Naive thymus-derived CD8-positive, alpha-beta T cell (primary cell): ENCODE measurements at regions not wholly inside any gene's neighbourhood (a gene's known extent, or its start where the extent isn't known, plus 50 kb on each side); places are given as distances from the start of the nearest gene placed in this dataset.

ENCODE experiments used
- ATAC-seq, 2 donors: fragments of 150-1000 bp; cut with Tn5 transposase in 1 of 2; sonication (Bioruptor Pico), chemical (Tn5 transposase) in 1 of 2; 1 replicate in 1 of 2; 2 replicates in 1 of 2; pipeline ENCODE4 v1.10.0; 2021; ENCODE audit warnings: mild to moderate bottlenecking in 2 of 2, moderate library complexity in 2 of 2
- POLR2A ChIA-PET: fragments of 350-600 bp; sonication (Branson Sonifier 250); formaldehyde crosslinking; loops from one replicate; lab custom pipeline; 2021; ENCODE audit warnings: antibody characterized with exemption; lab: Charles Lee
- DNase-seq, 10 donors: peaks; one replicate each; pipeline versions ENCODE4 v3.0.0 to v3.0.0-alpha.2; 2020 to 2022
- H3K27ac Mint-ChIP-seq, 10 donors: one replicate each; pipeline ENCODE4 v1.8.0; 2020 to 2022; ENCODE audit warnings: mild to moderate bottlenecking in 10 of 10, mixed read lengths in 10 of 10, moderate library complexity in 4 of 10, inconsistent platforms in 1 of 10
- H3K27me3 Mint-ChIP-seq, 5 donors: one replicate each; pipeline ENCODE4 v1.8.0; 2021 to 2022; ENCODE audit warnings: mixed read lengths in 5 of 5
- H3K36me3 Mint-ChIP-seq, 3 donors: one replicate each; pipeline ENCODE4 v1.8.0; 2020 to 2022; ENCODE audit warnings: mixed read lengths in 3 of 3, mild to moderate bottlenecking in 2 of 3, inconsistent platforms in 1 of 3
- H3K4me1 Mint-ChIP-seq, 4 donors: one replicate each; pipeline ENCODE4 v1.8.0; 2021 to 2022; ENCODE audit warnings: mixed read lengths in 4 of 4
- H3K4me3 Mint-ChIP-seq, 10 donors: one replicate each; pipeline ENCODE4 v1.8.0; 2020 to 2022; ENCODE audit warnings: mild to moderate bottlenecking in 10 of 10, mixed read lengths in 10 of 10, moderate library complexity in 6 of 10, inconsistent platforms in 1 of 10
- H3K9me3 Mint-ChIP-seq, 9 donors: one replicate each; pipeline ENCODE4 v1.8.0; 2020 to 2022; ENCODE audit warnings: mixed read lengths in 9 of 9, mild to moderate bottlenecking in 3 of 9, inconsistent platforms in 1 of 9, moderate library complexity in 1 of 9

GRCh38 chr5:159448841-159449407 is 118.6 kb upstream of the IL12B start:
- Mint-ChIP-seq H3K4me3 (no peak overlapping the region), H3K36me3 (no peaks in the 10 kb centered on the region), H3K27ac (peak overlapping the region in 1 of 10 donors; percentile 51), H3K27me3 (peaks cover 0 to 12% (median 2%) of the 10 kb centered on the region in 5 donors), H3K4me1 (no peaks in the 10 kb centered on the region), H3K9me3 (no peaks in the 10 kb centered on the region)
- POLR2A ChIA-PET, result no interaction called here
- no peak for ATAC-seq
- no peak for DNase-seq

GRCh38 chr5:159449925-159450324 is 119.6 kb upstream of the IL12B start:
- POLR2A ChIA-PET, result no interaction called here
- no peak overlapping the region for H3K4me3 Mint-ChIP-seq
- ATAC-seq, result no peak
- no peaks in the 10 kb centered on the region for H3K36me3 Mint-ChIP-seq
- DNase-seq, result no peak
- peaks cover 1 to 12% (median 8%) of the 10 kb centered on the region in 5 donors for H3K27me3 Mint-ChIP-seq
- H3K4me1 Mint-ChIP-seq, result no peaks in the 10 kb centered on the region
- no peaks in the 10 kb centered on the region for H3K9me3 Mint-ChIP-seq
- H3K27ac Mint-ChIP-seq, result no peak overlapping the region

- no peak for ATAC-seq
These were observed 120.1 kb upstream of the IL12B start for GRCh38 chr5:159450417-159450816.

GRCh38 chr5:159451197-159452052 is 121.1 kb upstream of the IL12B start:
- H3K36me3 Mint-ChIP-seq, result no peaks in the 10 kb centered on the region
- POLR2A ChIA-PET, result interaction anchor here (0.6 kb wide), 1 partner anchor 11 kb away, joined by 4 read pairs; no protein-coding TSS in a partner anchor
- no peaks in the 10 kb centered on the region for H3K9me3 Mint-ChIP-seq
- H3K27me3 Mint-ChIP-seq, result peaks cover 0 to 11% (median 5%) of the 10 kb centered on the region in 5 donors
- no peaks in the 10 kb centered on the region for H3K4me1 Mint-ChIP-seq
- no peak overlapping the region for H3K4me3 Mint-ChIP-seq
- DNase-seq (no peak), ATAC-seq (no peak)
- H3K27ac Mint-ChIP-seq, result no peak overlapping the region

More at GRCh38 chr5:159450417-159450816, 120.1 kb upstream of the IL12B start:
- POLR2A ChIA-PET, result no interaction called here
- H3K36me3 Mint-ChIP-seq, result no peaks in the 10 kb centered on the region
- peaks cover 1 to 12% (median 8%) of the 10 kb centered on the region in 5 donors for H3K27me3 Mint-ChIP-seq
- no peak overlapping the region for H3K27ac Mint-ChIP-seq
- DNase-seq, result no peak
- no peak overlapping the region for H3K4me3 Mint-ChIP-seq
- H3K4me1 Mint-ChIP-seq, result no peaks in the 10 kb centered on the region
- H3K9me3 Mint-ChIP-seq, result no peaks in the 10 kb centered on the region

GRCh38 chr5:159452480-159453167 is 122.3 kb upstream of the IL12B start:
- peaks cover 0 to 12% (median 5%) of the 10 kb centered on the region in 5 donors for H3K27me3 Mint-ChIP-seq

GRCh38 chr5:159453209-159453608 is 122.9 kb upstream of the IL12B start:
- no peak for ATAC-seq
- Mint-ChIP-seq H3K9me3 (no peaks in the 10 kb centered on the region), H3K27me3 (peaks cover 0 to 12% (median 5%) of the 10 kb centered on the region in 5 donors), H3K4me3 (no peak overlapping the region), H3K27ac (no peak overlapping the region), H3K4me1 (peaks cover 0 to 7% (median under 1%) of the 10 kb centered on the region in 4 donors), H3K36me3 (no peaks in the 10 kb centered on the region)
- no peak for DNase-seq
- POLR2A ChIA-PET, result no interaction called here

More at GRCh38 chr5:159452480-159453167, 122.3 kb upstream of the IL12B start:
- no peaks in the 10 kb centered on the region for H3K36me3 Mint-ChIP-seq
- POLR2A ChIA-PET, result no interaction called here
- H3K4me1 Mint-ChIP-seq, result peaks cover 0 to 6% (median 0%) of the 10 kb centered on the region in 4 donors
- ATAC-seq (no peak), DNase-seq (no peak)
- no peak overlapping the region for H3K27ac Mint-ChIP-seq
- no peaks in the 10 kb centered on the region for H3K9me3 Mint-ChIP-seq
- no peak overlapping the region for H3K4me3 Mint-ChIP-seq

- Mint-ChIP-seq H3K4me1 (peaks cover 0 to 20% (median 2%) of the 10 kb centered on the region in 4 donors), H3K27me3 (peaks cover 1 to 18% (median 10%) of the 10 kb centered on the region in 5 donors), H3K36me3 (no peaks in the 10 kb centered on the region), H3K27ac (no peak overlapping the region), H3K9me3 (no peaks in the 10 kb centered on the region), H3K4me3 (no peak overlapping the region)
- DNase-seq (no peak), ATAC-seq (no peak)
- POLR2A ChIA-PET, result no interaction called here
These were observed 126.0 kb upstream of the IL12B start for GRCh38 chr5:159456261-159456660.

- H3K27ac Mint-ChIP-seq, result no peak overlapping the region
- H3K27me3 Mint-ChIP-seq, result peaks cover 1 to 19% (median 10%) of the 10 kb centered on the region in 5 donors
- no peaks in the 10 kb centered on the region for H3K9me3 Mint-ChIP-seq
- H3K4me1 Mint-ChIP-seq, result peaks cover 0 to 20% (median 2%) of the 10 kb centered on the region in 4 donors
- no peaks in the 10 kb centered on the region for H3K36me3 Mint-ChIP-seq
- DNase-seq (peak in 1 of 10 donors; percentile 4), ATAC-seq (no peak)
- POLR2A ChIA-PET, result no interaction called here
- H3K4me3 Mint-ChIP-seq, result no peak overlapping the region
These were observed 126.6 kb upstream of the IL12B start for GRCh38 chr5:159456722-159457465.

GRCh38 chr5:159458217-159458711 is 128.0 kb upstream of the IL12B start:
- no peaks in the 10 kb centered on the region for H3K36me3 Mint-ChIP-seq
- peaks cover 1 to 19% (median 10%) of the 10 kb centered on the region in 5 donors for H3K27me3 Mint-ChIP-seq
- peaks cover 0 to 20% (median 2%) of the 10 kb centered on the region in 4 donors for H3K4me1 Mint-ChIP-seq
- ATAC-seq (no peak), DNase-seq (no peak)
- H3K4me3 Mint-ChIP-seq, result no peak overlapping the region
- H3K27ac Mint-ChIP-seq, result peak overlapping the region in 2 of 10 donors; percentile 3 to 68
- POLR2A ChIA-PET, result no interaction called here
- H3K9me3 Mint-ChIP-seq, result no peaks in the 10 kb centered on the region

- no peak overlapping the region for H3K4me3 Mint-ChIP-seq
- H3K27ac Mint-ChIP-seq, result no peak overlapping the region
These were observed 128.9 kb upstream of the IL12B start for GRCh38 chr5:159459132-159459627.

GRCh38 chr5:159459951-159460538 is 129.8 kb upstream of the IL12B start:
- no peak overlapping the region for H3K27ac Mint-ChIP-seq
- no peaks in the 10 kb centered on the region for H3K9me3 Mint-ChIP-seq
- ATAC-seq (no peak), DNase-seq (no peak)
- H3K27me3 Mint-ChIP-seq, result peaks cover 0 to 12% (median 7%) of the 10 kb centered on the region in 5 donors
- POLR2A ChIA-PET, result no interaction called here
- no peak overlapping the region for H3K4me3 Mint-ChIP-seq
- H3K4me1 Mint-ChIP-seq, result peaks cover 0 to 20% (median 2%) of the 10 kb centered on the region in 4 donors
- H3K36me3 Mint-ChIP-seq, result no peaks in the 10 kb centered on the region

More at GRCh38 chr5:159459132-159459627, 128.9 kb upstream of the IL12B start:
- no peaks in the 10 kb centered on the region for H3K36me3 Mint-ChIP-seq
- ATAC-seq (no peak), DNase-seq (no peak)
- peaks cover 0 to 20% (median 2%) of the 10 kb centered on the region in 4 donors for H3K4me1 Mint-ChIP-seq
- POLR2A ChIA-PET, result no interaction called here
- H3K27me3 Mint-ChIP-seq, result peaks cover 1 to 18% (median 7%) of the 10 kb centered on the region in 5 donors
- no peaks in the 10 kb centered on the region for H3K9me3 Mint-ChIP-seq
